Neural progenitor cell (in vitro differentiated cells): ENCODE measurements at regions not wholly inside any gene's neighbourhood (a gene's known extent, or its start where the extent isn't known, plus 50 kb on each side); places are given as distances from the start of the nearest gene placed in this dataset.

Experiments
- EZH2 ChIP-seq: fragments of 200-600 bp; sonication (generic); IDR thresholded peaks from 2 replicates; pipeline ENCODE4 v1.6.1; 2017; ENCODE audit warnings: antibody characterized with exemption, mild to moderate bottlenecking, moderate library complexity
- TF ChIP-seq, protein P1 (sequence below): fragments of 200-600 bp; sonication (generic); IDR thresholded peaks from 2 replicates; pipeline ENCODE4 v1.5.1; 2017; ENCODE audit warnings: antibody characterized with exemption, mild to moderate bottlenecking

DNA sequence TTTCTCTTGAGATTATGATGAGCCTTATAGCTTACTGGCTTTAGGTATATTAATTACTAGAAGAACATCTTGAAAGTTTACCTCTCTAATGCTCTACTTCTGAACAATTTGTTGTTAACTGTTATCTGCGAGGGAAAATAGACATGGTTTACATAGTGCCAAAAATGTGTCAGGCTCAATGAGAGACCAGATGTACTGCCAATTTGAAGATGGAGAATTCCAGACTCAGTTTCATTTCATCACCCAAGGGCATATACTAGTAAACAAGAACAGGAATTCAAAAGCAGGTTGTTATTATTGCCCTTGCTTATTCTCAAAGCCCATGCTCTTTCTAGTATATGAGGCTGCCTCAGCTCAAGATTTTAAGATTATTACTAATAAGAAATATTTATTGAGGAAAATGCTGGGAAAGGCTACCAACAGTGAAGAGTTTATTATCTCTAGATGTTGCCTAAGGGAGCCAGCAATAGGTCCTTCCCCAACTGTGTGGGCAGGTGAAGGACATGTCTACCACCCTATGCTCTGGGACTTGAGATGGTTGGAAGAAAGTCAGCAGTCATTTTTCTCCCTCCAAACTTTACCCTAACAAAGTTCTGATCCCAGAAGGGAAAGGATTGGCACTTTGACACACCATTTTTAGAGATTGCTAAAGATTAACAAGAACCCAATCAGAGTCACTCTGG is 792.7 kb downstream of the METTL4 start:
- TF ChIP-seq, protein P1, sequence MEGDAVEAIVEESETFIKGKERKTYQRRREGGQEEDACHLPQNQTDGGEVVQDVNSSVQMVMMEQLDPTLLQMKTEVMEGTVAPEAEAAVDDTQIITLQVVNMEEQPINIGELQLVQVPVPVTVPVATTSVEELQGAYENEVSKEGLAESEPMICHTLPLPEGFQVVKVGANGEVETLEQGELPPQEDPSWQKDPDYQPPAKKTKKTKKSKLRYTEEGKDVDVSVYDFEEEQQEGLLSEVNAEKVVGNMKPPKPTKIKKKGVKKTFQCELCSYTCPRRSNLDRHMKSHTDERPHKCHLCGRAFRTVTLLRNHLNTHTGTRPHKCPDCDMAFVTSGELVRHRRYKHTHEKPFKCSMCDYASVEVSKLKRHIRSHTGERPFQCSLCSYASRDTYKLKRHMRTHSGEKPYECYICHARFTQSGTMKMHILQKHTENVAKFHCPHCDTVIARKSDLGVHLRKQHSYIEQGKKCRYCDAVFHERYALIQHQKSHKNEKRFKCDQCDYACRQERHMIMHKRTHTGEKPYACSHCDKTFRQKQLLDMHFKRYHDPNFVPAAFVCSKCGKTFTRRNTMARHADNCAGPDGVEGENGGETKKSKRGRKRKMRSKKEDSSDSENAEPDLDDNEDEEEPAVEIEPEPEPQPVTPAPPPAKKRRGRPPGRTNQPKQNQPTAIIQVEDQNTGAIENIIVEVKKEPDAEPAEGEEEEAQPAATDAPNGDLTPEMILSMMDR, result no peak
- no peak for TF ChIP-seq EZH2
